ENCODE measurements at regions not wholly inside any gene's neighbourhood (a gene's known extent, or its start where the extent isn't known, plus 50 kb on each side); places are given as distances from the start of the nearest gene placed in this dataset.
A peak's percentile ranks its signal among the peaks of the same experiment; 100 is the strongest.

GRCh38 chr9:106581973-106582372 is 281.0 kb upstream of the ZNF462 start:
- dilution Hi-C loops (cut with MboI; ENCODE audit: extremely low pct_ligation_motif_present, low sequenced_read_pairs): loop anchor here (25.0 kb wide), 1 partner anchor 280 kb away; the partner anchor contains the start of gene ZNF462
- H3K36me3 ChIP-seq (ENCODE audit: control insufficient read depth in 2 of 2, extremely low read depth in 1 of 2, insufficient read depth in 2 of 2, low read length in 2 of 2): no peaks in the 10 kb centered on the region
- FAIRE-seq (no peak), DNase-seq (ENCODE audit: low read depth, low spot score) (no peak)
- TF ChIP-seq EZH2 (IDR thresholded peaks at IDR 0.05; ENCODE audit: low read length): no peak
- TF ChIP-seq CTCF (optimal IDR thresholded peaks at IDR 0.05 in 1 of 3, IDR thresholded peaks at IDR 0.05 in 1 of 3, conservative IDR thresholded peaks at IDR 0.05 in 1 of 3; ENCODE audit: extremely low read depth in 1 of 3, insufficient read depth in 2 of 3, low read length in 3 of 3): no peak
- no peaks in the 10 kb centered on the region for H3K9me3 ChIP-seq (ENCODE audit: control insufficient read depth, low read depth, low read length)
- H3K4me2 ChIP-seq (ENCODE audit: control insufficient read depth, extremely low read depth, insufficient read depth, low read depth, low read length): no peak overlapping the region
- no peak overlapping the region for H3K9ac ChIP-seq (ENCODE audit: control insufficient read depth, extremely low read depth, insufficient read depth, low read length)
- H3K27ac ChIP-seq (ENCODE audit: control insufficient read depth, insufficient read depth, low read length): no peak overlapping the region
- H4K20me1 ChIP-seq (ENCODE audit: control insufficient read depth, extremely low read depth, insufficient read depth, low read length): no peaks in the 10 kb centered on the region
- H3K79me2 ChIP-seq (ENCODE audit: control insufficient read depth, insufficient read depth, low read length): no peaks in the 10 kb centered on the region
- no peak overlapping the region for H3K4me3 ChIP-seq (ENCODE audit: control insufficient read depth in 2 of 3, extremely low read depth in 1 of 3, insufficient read depth in 2 of 3, low read depth in 1 of 3, low read length in 3 of 3)
- no peak overlapping the region for H2AFZ ChIP-seq (ENCODE audit: control insufficient read depth, low read length)
- no peaks in the 10 kb centered on the region for H3K9me1 ChIP-seq (ENCODE audit: control insufficient read depth, extremely low read depth, insufficient read depth, low read length)
- peaks cover 17% of the 10 kb centered on the region for H3K4me1 ChIP-seq (ENCODE audit: control insufficient read depth, extremely low read depth, insufficient read depth, low read length)
- no peaks in the 10 kb centered on the region for H3K27me3 ChIP-seq (ENCODE audit: control insufficient read depth, extremely low read depth, insufficient read depth, low read length)

- no peak overlapping the region for H3K9ac ChIP-seq (ENCODE audit: control insufficient read depth, extremely low read depth, insufficient read depth, low read length)
- peaks cover 34% of the 10 kb centered on the region for H3K4me1 ChIP-seq (ENCODE audit: control insufficient read depth, extremely low read depth, insufficient read depth, low read length)
- no peak overlapping the region for H2AFZ ChIP-seq (ENCODE audit: control insufficient read depth, low read length)
- no peak for TF ChIP-seq CTCF (optimal IDR thresholded peaks at IDR 0.05 in 1 of 3, IDR thresholded peaks at IDR 0.05 in 1 of 3, conservative IDR thresholded peaks at IDR 0.05 in 1 of 3; ENCODE audit: extremely low read depth in 1 of 3, insufficient read depth in 2 of 3, low read length in 3 of 3)
- no peak for TF ChIP-seq EZH2 (IDR thresholded peaks at IDR 0.05; ENCODE audit: low read length)
- no peaks in the 10 kb centered on the region for H3K79me2 ChIP-seq (ENCODE audit: control insufficient read depth, insufficient read depth, low read length)
- H3K27ac ChIP-seq (ENCODE audit: control insufficient read depth, insufficient read depth, low read length): no peak overlapping the region
- H3K9me3 ChIP-seq (ENCODE audit: control insufficient read depth, low read depth, low read length): no peaks in the 10 kb centered on the region
- DNase-seq (ENCODE audit: low read depth, low spot score): peak; percentile 49
- peak; percentile 67 for FAIRE-seq
- no peaks in the 10 kb centered on the region for H3K36me3 ChIP-seq (ENCODE audit: control insufficient read depth in 2 of 2, extremely low read depth in 1 of 2, insufficient read depth in 2 of 2, low read length in 2 of 2)
- no peaks in the 10 kb centered on the region for H3K27me3 ChIP-seq (ENCODE audit: control insufficient read depth, extremely low read depth, insufficient read depth, low read length)
- no peaks in the 10 kb centered on the region for H4K20me1 ChIP-seq (ENCODE audit: control insufficient read depth, extremely low read depth, insufficient read depth, low read length)
- H3K4me2 ChIP-seq (ENCODE audit: control insufficient read depth, extremely low read depth, insufficient read depth, low read depth, low read length): peak overlapping the region; percentile 20
- dilution Hi-C loops (cut with MboI; ENCODE audit: extremely low pct_ligation_motif_present, low sequenced_read_pairs): loop anchor here (25.0 kb wide), 1 partner anchor 279 kb away; the partner anchor contains the start of gene ZNF462
- H3K9me1 ChIP-seq (ENCODE audit: control insufficient read depth, extremely low read depth, insufficient read depth, low read length): no peaks in the 10 kb centered on the region
- H3K4me3 ChIP-seq (ENCODE audit: control insufficient read depth in 2 of 3, extremely low read depth in 1 of 3, insufficient read depth in 2 of 3, low read depth in 1 of 3, low read length in 3 of 3): peak overlapping the region in 1 of 3 experiments; percentile 3
These were observed 279.2 kb upstream of the ZNF462 start for GRCh38 chr9:106583751-106584150.
